ENCODE measurements at regions not wholly inside any gene's neighbourhood (a gene's known extent, or its start where the extent isn't known, plus 50 kb on each side); places are given as distances from the start of the nearest gene placed in this dataset.

GRCh38 chr4:111989817-111990216 lies 155.4 kb upstream of the FAM241A start:
- TF ChIP-seq CTCF (IDR thresholded peaks at IDR 0.05; ENCODE audit: poor library complexity) (no peak), EZH2 (IDR thresholded peaks at IDR 0.05; ENCODE audit: borderline replicate concordance) (no peak)
